Tibial artery (tissue), 4 donors: ENCODE measurements at regions not wholly inside any gene's neighbourhood (a gene's known extent, or its start where the extent isn't known, plus 50 kb on each side); places are given as distances from the start of the nearest gene placed in this dataset.
"Not testable (repeated sequence)": the region's sequence is repeated elsewhere in the genome, so short reads cannot be mapped to it uniquely, and the experiment has no call there.

Source experiments
- DNase-seq, 2 donors: peaks; one replicate each; pipeline ENCODE4 v3.0.0-alpha.2; 2019
- H3K27ac ChIP-seq, 2 donors: fragments of 200-600 bp; sonication (generic) in 1 of 2; 1 replicate in 1 of 2; 2 replicates in 1 of 2; pipeline ENCODE4 v1.5.1; 2018 to 2019; ENCODE audit warnings: mild to moderate bottlenecking in 1 of 2
- H3K27me3 ChIP-seq, 2 donors: fragments of 200-600 bp; sonication (generic) in 1 of 2; one replicate each; pipeline versions ENCODE4 v1.5.1 to v1.6.0; 2016 to 2019
- H3K36me3 ChIP-seq, 3 donors: fragments of 200-600 bp; sonication (generic) in 2 of 3; one replicate each; pipeline ENCODE4 v1.5.1; 2016 to 2019; ENCODE audit warnings: mild to moderate bottlenecking in 2 of 3
- H3K4me1 ChIP-seq, 4 donors: fragments of 200-600 bp; sonication (generic) in 2 of 4; 1 replicate in 3 of 4; 2 replicates in 1 of 4; pipeline ENCODE4 v1.5.1; 2016 to 2019
- H3K4me3 ChIP-seq, 2 donors: fragments of 200-600 bp; sonication (generic) in 1 of 2; 1 replicate in 1 of 2; 2 replicates in 1 of 2; pipeline ENCODE4 v1.5.1; 2018 to 2019; ENCODE audit warnings: mild to moderate bottlenecking in 2 of 2
- H3K9me3 ChIP-seq, 3 donors: fragments of 200-600 bp; sonication (generic) in 1 of 3; one replicate each; pipeline ENCODE4 v1.5.1; 2016 to 2019
- intact Hi-C: fragments of 100-400 bp; cut with DNase I; formaldehyde crosslinking; loops from one replicate; pipeline ENCODE4 v1.15.0; 2023; ENCODE audit warnings: low total_unique reads
- TF ChIP-seq, protein P1 (sequence below), 2 experiments: fragments of 200-600 bp in 1 of 2; fragments of 450-650 bp in 1 of 2; IDR thresholded peaks; one replicate each; pipeline ENCODE4 v1.5.1; 2017 to 2019; ENCODE audit warnings: antibody characterized with exemption in 2 of 2, mild to moderate bottlenecking in 1 of 2, moderate library complexity in 1 of 2

DNA sequence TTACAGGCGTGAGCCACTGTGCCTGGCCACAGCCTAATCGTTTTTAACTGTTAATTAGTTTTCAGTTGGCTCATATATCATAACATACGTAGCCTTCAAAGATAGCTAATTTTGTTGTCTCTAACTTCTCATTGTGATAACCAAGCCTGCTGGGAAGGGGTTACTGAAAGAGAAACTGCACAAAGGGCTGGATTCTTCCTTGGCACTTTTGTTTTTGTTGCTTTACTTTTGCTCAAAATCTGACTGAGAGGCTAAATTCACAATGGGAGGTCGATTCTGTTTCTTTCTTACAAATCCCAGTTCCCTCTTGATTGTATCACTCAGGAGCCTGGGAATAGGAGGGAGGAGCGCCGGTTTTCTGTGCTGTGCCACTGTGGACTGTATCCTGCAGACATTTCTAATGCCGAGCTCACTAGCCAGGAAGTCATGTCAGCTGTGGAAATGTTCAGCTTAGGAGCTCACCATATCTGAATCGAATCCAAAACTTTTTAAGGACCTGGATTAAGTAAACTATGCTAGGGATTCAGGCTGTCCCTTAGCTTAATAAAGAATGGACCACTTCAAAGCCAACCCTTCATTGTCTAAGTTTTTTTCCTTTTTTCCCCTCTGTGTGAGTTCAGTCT lies 120.5 kb upstream of the FAT1 start:
- intact Hi-C loops: no loop called here

DNA sequence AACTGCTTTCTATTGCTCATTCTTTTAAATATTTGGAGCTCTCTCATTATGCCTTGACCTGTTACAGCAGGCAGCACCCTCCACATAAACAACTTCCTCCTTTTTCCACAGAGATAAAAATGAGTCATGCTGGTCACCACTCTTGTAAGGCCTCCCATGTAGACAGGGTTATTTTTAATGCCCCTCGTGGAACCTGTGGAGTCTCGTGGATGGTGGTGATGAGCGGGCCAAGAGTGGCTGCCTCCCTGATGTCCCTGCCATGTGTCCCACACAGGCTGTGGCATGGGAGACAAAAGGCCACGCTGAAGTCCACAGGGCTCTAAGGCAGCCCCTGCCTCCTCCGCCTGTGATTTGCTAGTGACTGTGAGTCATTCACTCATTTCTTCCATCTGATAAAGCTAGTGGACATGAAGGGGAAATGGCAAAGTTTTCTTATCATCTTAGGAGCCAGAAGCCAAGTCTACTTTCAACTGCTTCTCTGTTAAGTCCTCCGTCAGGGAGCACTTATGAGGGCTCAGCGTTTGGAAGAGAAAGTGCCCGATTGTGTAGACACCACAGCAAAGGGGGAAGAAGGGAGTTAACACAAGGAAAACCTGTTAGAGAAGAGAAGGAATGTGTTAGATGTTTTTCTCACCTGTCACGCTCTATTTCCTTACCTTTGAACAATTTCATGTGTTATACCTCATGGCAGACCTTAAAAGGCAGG lies 121.6 kb upstream of the FAT1 start:
- H3K36me3 ChIP-seq: no peaks in the 10 kb centered on the region
- intact Hi-C loops: no loop called here
- peaks cover 0 to 33% (median 13%) of the 10 kb centered on the region in 4 donors for H3K4me1 ChIP-seq
- H3K4me3 ChIP-seq: no peak overlapping the region
- H3K27me3 ChIP-seq: no peaks in the 10 kb centered on the region
- TF ChIP-seq, protein P1, sequence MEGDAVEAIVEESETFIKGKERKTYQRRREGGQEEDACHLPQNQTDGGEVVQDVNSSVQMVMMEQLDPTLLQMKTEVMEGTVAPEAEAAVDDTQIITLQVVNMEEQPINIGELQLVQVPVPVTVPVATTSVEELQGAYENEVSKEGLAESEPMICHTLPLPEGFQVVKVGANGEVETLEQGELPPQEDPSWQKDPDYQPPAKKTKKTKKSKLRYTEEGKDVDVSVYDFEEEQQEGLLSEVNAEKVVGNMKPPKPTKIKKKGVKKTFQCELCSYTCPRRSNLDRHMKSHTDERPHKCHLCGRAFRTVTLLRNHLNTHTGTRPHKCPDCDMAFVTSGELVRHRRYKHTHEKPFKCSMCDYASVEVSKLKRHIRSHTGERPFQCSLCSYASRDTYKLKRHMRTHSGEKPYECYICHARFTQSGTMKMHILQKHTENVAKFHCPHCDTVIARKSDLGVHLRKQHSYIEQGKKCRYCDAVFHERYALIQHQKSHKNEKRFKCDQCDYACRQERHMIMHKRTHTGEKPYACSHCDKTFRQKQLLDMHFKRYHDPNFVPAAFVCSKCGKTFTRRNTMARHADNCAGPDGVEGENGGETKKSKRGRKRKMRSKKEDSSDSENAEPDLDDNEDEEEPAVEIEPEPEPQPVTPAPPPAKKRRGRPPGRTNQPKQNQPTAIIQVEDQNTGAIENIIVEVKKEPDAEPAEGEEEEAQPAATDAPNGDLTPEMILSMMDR (IDR thresholded peaks at IDR 0.05): no peak
- H3K27ac ChIP-seq: peak overlapping the region; percentile 80 to 89
- peak; percentile 47 to 81 for DNase-seq
- peaks cover 0 to 3% (median 0%) of the 10 kb centered on the region in 3 donors for H3K9me3 ChIP-seq

More for the DNA sequence above, 120.5 kb upstream of the FAT1 start:
- peak overlapping the region; percentile 10 to 35 for H3K4me3 ChIP-seq
- H3K27me3 ChIP-seq: no peaks in the 10 kb centered on the region
- H3K27ac ChIP-seq: peak overlapping the region; percentile 80 to 89
- no peaks in the 10 kb centered on the region for H3K9me3 ChIP-seq
- no peaks in the 10 kb centered on the region for H3K36me3 ChIP-seq
- TF ChIP-seq, protein P1 (IDR thresholded peaks at IDR 0.05): no peak
- H3K4me1 ChIP-seq: peaks cover 0 to 37% (median 15%) of the 10 kb centered on the region in 4 donors
- DNase-seq: peak; percentile 50 to 69

DNA sequence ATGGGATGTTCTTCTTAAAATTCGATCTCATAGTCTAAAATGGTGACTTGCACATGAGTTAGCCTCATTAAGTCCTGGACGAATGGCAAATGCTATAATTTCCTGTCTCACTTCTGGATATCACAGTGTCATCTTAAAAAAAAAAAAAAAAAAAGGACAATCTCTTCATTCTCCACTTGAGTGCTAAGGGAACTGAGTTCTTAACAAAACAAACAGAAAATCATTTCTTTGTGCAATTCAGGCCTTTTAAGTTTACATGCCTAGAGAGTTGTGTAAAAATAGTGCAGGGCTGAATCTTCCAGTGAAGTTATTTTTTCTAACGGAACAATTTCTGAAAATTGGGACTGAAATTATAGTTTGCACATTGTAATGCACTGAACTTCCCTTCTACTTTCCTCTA lies 122.8 kb upstream of the FAT1 start:
- TF ChIP-seq, protein P1 (IDR thresholded peaks at IDR 0.05): no peak
- H3K27me3 ChIP-seq: no peaks in the 10 kb centered on the region
- intact Hi-C loops: no loop called here
- H3K27ac ChIP-seq: peak overlapping the region in 1 of 2 donors; percentile 89
- H3K9me3 ChIP-seq: peaks cover 0 to 5% (median 0%) of the 10 kb centered on the region in 3 donors
- DNase-seq: no peak
- H3K4me1 ChIP-seq: peaks cover 0 to 33% (median 13%) of the 10 kb centered on the region in 4 donors
- no peak overlapping the region for H3K4me3 ChIP-seq
- no peaks in the 10 kb centered on the region for H3K36me3 ChIP-seq

DNA sequence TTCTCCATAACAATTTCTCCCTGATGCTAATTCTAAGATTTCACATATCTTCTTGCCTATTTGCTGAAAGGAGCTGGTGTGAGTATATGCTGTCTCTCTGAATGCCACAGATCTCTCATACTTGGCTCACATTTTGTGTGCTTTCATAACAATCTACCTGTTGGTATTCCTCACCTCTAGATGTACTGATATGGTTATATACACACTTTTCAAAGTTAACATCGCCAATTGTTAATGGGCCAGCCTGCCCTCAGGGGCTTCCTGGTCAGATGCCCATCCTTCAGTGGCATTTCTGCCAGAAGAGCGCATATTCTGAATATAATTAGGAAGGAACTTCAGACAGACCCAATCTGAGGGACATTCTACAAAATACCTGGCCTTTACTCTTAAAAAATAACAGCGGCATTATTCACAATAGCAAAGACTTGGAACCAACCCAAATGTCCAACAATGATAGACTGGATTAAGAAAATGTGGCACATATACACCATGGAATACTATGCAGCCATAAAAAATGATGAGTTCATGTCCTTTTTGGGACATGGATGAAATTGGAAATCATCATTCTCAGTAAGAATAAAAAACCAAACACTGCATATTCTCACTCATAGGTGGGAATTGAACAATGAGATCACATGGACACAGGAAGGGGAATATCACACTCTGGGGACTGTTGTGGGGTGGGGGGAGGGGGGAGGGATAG lies 123.9 kb upstream of the FAT1 start:
- H3K36me3 ChIP-seq, H3K4me3 ChIP-seq, H3K9me3 ChIP-seq, intact Hi-C loops, H3K27ac ChIP-seq, DNase-seq, H3K27me3 ChIP-seq: not testable (repeated sequence)
- peaks cover 0 to 33% (median 13%) of the 10 kb centered on the region in 4 donors for H3K4me1 ChIP-seq

DNA sequence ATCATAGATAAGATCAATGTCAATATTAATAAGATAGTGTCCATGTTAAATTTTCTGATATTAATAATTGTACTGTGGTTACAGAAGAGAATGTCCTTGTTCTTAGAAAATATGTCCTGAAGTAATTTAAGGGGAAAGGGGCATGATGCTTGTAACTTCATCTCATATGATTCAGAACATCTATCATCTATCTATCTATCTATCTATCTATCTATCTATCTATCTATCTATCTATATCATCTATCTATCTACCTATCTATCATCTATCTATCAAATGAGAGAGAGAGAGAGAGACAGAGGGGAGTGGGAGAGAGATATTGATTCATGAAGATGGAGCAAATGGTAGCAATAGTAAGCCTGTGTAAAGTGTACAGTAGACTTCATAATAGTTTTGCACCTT lies 124.8 kb upstream of the FAT1 start:
- no peaks in the 10 kb centered on the region for H3K27me3 ChIP-seq
- DNase-seq: no peak
- TF ChIP-seq, protein P1 (IDR thresholded peaks at IDR 0.05): no peak
- intact Hi-C loops: no loop called here
- H3K4me1 ChIP-seq: peaks cover 0 to 32% (median 13%) of the 10 kb centered on the region in 4 donors
- H3K4me3 ChIP-seq: no peak overlapping the region
- no peaks in the 10 kb centered on the region for H3K36me3 ChIP-seq
- no peak overlapping the region for H3K27ac ChIP-seq
- peaks cover 0 to 5% (median 0%) of the 10 kb centered on the region in 3 donors for H3K9me3 ChIP-seq
